Stomach (tissue), 8 donors: ENCODE measurements at regions not wholly inside any gene's neighbourhood (a gene's known extent, or its start where the extent isn't known, plus 50 kb on each side); places are given as distances from the start of the nearest gene placed in this dataset.

Experiments used
- DNase-seq, 2 donors: peaks; one replicate each; pipeline versions ENCODE4 v3.0.0 to v3.0.0-alpha.2; 2013 to 2019
- H3K27ac ChIP-seq, 5 donors: fragments of 200-600 bp in 4 of 5; sonication (generic) in 4 of 5; one replicate each; pipeline ENCODE4 v1.5.1; 2013 to 2019; ENCODE audit warnings: mild to moderate bottlenecking in 1 of 5, moderate library complexity in 1 of 5
- H3K27me3 ChIP-seq, 3 donors: fragments of 200-600 bp; sonication (generic); one replicate each; pipeline ENCODE4 v1.5.1; 2017 to 2019; ENCODE audit warnings: mixed run types in 1 of 3
- H3K36me3 ChIP-seq, 4 donors: fragments of 200-600 bp; sonication (generic); 1 replicate in 3 of 4; 2 replicates in 1 of 4; pipeline ENCODE4 v1.5.1; 2016 to 2019
- H3K4me1 ChIP-seq, 4 donors: fragments of 200-600 bp; sonication (generic); one replicate each; pipeline ENCODE4 v1.5.1; 2016 to 2019
- H3K4me3 ChIP-seq, 4 donors: fragments of 200-600 bp; sonication (generic) in 3 of 4; one replicate each; pipeline ENCODE4 v1.5.1; 2016 to 2019; ENCODE audit warnings: mild to moderate bottlenecking in 1 of 4
- H3K9me3 ChIP-seq, 4 donors: fragments of 200-600 bp; sonication (generic); one replicate each; pipeline ENCODE4 v1.5.1; 2016 to 2019
- EP300 ChIP-seq: sonication (generic); formaldehyde crosslinking; IDR thresholded peaks from one replicate; pipeline ENCODE4 v1.6.1; 2017; ENCODE audit warnings: antibody characterized with exemption
- POLR2A ChIP-seq, 4 donors: fragments of 450-650 bp; IDR thresholded peaks; one replicate each; pipeline ENCODE4 v1.6.1; 2016; ENCODE audit warnings: antibody characterized with exemption in 4 of 4, control low read depth in 2 of 4, mild to moderate bottlenecking in 1 of 4, moderate library complexity in 1 of 4
- POLR2AphosphoS5 ChIP-seq, 3 donors: sonication (generic); formaldehyde crosslinking; IDR thresholded peaks; one replicate each; pipeline ENCODE4 v1.6.1; 2016; ENCODE audit warnings: antibody characterized with exemption in 3 of 3
- WGBS, 5 donors: extraction: QIAGEN DNeasy Blood & Tissue Kit in 3 of 5; methylation state at CpG; one replicate each; pipeline versions ENCODE4 v1.1.5 to v1.1.7; 2013 to 2018; 5-methylcytosine and 5-hydroxymethylcytosine counted together
- intact Hi-C: fragments of 100-400 bp; cut with DNase I; formaldehyde crosslinking; loops from one replicate; pipeline ENCODE4 v1.15.1; 2023; ENCODE audit warnings: low total_unique reads
- TF ChIP-seq, protein P1 (sequence below), 7 experiments: fragments of 450-650 bp in 4 of 7; fragments of 200-600 bp in 3 of 7; sonication (generic) in 3 of 7; IDR thresholded peaks; one replicate each; pipeline ENCODE4 v1.5.1; 2016 to 2019; ENCODE audit warnings: antibody characterized with exemption in 7 of 7, control low read depth in 2 of 7, mild to moderate bottlenecking in 1 of 7
- donor health status: healthy with polysubstance abuse.
- donor health status: Bipolar disorder and iron deficiency.
- donor health status: healthy.

DNA sequence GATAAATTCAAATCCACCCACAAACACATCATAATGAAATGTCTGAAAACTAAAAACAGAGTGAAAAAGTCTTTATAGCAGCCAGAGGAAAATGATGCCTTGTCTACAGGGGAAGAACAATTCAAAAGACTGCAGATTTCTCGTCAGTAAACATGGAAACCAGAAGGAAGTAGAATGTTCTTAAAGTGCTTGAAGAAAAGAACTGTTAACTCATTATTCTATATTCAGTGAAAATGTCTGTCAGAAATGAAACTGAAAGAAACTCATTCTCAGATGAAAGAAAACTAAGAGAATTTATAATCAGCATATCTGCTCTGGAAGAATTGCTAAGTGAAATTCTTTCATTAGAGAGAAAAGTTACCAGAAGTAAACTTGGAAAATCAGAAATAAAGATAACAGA, 416.1 kb downstream of the TBC1D32 start:
- Histone ChIP-seq H3K27me3 (no peaks in the 10 kb centered on the region), H3K27ac (no peak overlapping the region), H3K9me3 (no peaks in the 10 kb centered on the region), H3K36me3 (no peaks in the 10 kb centered on the region), H3K4me1 (no peaks in the 10 kb centered on the region), H3K4me3 (no peak overlapping the region)
- 41 to 82% (median 67%) methylated on average over 1 of the region's 1 CpG for WGBS, 5 donors
- no peak for DNase-seq
- intact Hi-C loops: no loop called here
- TF ChIP-seq, protein P1, sequence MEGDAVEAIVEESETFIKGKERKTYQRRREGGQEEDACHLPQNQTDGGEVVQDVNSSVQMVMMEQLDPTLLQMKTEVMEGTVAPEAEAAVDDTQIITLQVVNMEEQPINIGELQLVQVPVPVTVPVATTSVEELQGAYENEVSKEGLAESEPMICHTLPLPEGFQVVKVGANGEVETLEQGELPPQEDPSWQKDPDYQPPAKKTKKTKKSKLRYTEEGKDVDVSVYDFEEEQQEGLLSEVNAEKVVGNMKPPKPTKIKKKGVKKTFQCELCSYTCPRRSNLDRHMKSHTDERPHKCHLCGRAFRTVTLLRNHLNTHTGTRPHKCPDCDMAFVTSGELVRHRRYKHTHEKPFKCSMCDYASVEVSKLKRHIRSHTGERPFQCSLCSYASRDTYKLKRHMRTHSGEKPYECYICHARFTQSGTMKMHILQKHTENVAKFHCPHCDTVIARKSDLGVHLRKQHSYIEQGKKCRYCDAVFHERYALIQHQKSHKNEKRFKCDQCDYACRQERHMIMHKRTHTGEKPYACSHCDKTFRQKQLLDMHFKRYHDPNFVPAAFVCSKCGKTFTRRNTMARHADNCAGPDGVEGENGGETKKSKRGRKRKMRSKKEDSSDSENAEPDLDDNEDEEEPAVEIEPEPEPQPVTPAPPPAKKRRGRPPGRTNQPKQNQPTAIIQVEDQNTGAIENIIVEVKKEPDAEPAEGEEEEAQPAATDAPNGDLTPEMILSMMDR (IDR thresholded peaks at IDR 0.05): no peak
- TF ChIP-seq EP300: no peak

DNA sequence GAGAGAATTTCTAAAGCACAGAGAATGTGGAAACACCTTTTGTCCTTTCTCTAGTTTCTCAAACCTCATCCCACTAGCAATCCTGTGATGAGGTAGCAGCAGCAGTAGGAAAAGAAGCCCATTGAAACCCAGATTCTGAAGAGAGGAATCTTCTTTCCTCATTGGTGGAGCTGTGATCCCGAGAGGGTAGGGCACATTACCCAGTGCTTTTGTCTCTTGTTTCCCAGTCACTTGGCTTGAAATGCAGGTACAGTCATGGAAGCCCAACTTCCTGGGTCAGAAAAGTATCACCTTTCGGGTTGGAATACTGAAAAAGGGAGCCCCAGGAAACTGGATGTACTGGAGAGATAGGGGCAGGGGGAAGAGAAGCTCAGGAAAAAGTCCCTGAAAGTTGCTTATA, 417.4 kb downstream of the TBC1D32 start:
- no peak for TF ChIP-seq EP300
- TF ChIP-seq POLR2AphosphoS5 (IDR thresholded peaks at IDR 0.05): no peak
- no peak for TF ChIP-seq POLR2A (IDR thresholded peaks at IDR 0.05)
- TF ChIP-seq, protein P1 (IDR thresholded peaks at IDR 0.05): no peak
- intact Hi-C loops: no loop called here
- no peak for DNase-seq
- H3K4me3 ChIP-seq: no peak overlapping the region
- no peak overlapping the region for H3K27ac ChIP-seq
- no peaks in the 10 kb centered on the region for H3K27me3 ChIP-seq
- no peaks in the 10 kb centered on the region for H3K4me1 ChIP-seq
- no peaks in the 10 kb centered on the region for H3K36me3 ChIP-seq
- WGBS, 5 donors: 73 to 84% (median 80%) methylated on average over 2 of the region's 2 CpGs
- no peaks in the 10 kb centered on the region for H3K9me3 ChIP-seq

DNA sequence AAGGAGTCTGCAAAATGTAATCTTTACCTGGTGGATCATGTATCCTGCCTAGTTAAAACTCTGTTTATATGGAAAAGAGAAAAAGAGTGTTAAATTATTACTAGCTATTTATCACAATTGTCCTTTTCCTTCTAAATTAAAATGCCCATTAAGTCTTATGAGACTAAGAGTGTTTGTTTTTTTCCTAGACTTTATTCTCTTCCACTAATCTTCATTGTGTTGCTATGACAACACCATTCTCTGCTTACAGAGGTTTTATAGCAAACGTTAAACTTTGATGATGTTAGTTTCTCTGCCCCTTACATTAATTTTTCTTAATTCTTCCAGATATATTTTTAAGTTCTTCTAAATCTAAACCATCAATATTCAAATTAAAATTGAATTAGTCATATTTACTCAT, 420.8 kb downstream of the TBC1D32 start:
- Histone ChIP-seq H3K4me3 (no peak overlapping the region), H3K9me3 (no peaks in the 10 kb centered on the region), H3K27ac (no peak overlapping the region), H3K27me3 (no peaks in the 10 kb centered on the region), H3K4me1 (peaks cover 0 to 8% (median 3%) of the 10 kb centered on the region in 4 donors), H3K36me3 (no peaks in the 10 kb centered on the region)
- no peak for TF ChIP-seq POLR2A (IDR thresholded peaks at IDR 0.05)
- no peak for TF ChIP-seq EP300
- TF ChIP-seq POLR2AphosphoS5 (IDR thresholded peaks at IDR 0.05): no peak
- TF ChIP-seq, protein P1 (IDR thresholded peaks at IDR 0.05): no peak
- DNase-seq: no peak
- intact Hi-C loops: no loop called here
- WGBS, 5 donors: 24 to 43% (median 36%) methylated on average over 1 of the region's 1 CpG

DNA sequence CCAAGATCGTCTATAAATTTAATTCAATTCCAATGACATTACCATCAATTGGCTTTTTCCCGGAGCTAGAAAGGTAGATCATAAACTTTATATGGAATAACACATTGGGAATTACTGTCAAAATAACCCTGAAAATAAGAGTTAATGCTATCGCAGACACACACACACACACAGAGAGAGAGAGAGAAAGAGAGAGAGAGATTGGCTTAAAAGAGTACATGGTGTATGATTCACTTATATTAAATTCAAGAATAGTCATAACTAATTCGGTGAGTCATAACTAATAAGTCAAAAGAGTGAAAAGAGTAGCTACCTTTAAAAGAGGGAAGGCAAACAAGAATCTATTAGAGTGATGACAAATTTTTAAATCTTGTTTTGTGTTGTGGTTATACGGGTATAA, 425.5 kb downstream of the TBC1D32 start:
- no peaks in the 10 kb centered on the region for H3K36me3 ChIP-seq
- DNase-seq: no peak
- H3K4me1 ChIP-seq: peaks cover 0 to 8% (median 3%) of the 10 kb centered on the region in 4 donors
- H3K27ac ChIP-seq: no peak overlapping the region
- no peaks in the 10 kb centered on the region for H3K27me3 ChIP-seq
- intact Hi-C loops: no loop called here
- WGBS, 5 donors: 87 to 94% (median 90%) methylated on average over 5 of the region's 5 CpGs
- H3K9me3 ChIP-seq: no peaks in the 10 kb centered on the region
- H3K4me3 ChIP-seq: no peak overlapping the region
- no peak for TF ChIP-seq POLR2A (IDR thresholded peaks at IDR 0.05)
- TF ChIP-seq, protein P1 (IDR thresholded peaks at IDR 0.05): no peak

DNA sequence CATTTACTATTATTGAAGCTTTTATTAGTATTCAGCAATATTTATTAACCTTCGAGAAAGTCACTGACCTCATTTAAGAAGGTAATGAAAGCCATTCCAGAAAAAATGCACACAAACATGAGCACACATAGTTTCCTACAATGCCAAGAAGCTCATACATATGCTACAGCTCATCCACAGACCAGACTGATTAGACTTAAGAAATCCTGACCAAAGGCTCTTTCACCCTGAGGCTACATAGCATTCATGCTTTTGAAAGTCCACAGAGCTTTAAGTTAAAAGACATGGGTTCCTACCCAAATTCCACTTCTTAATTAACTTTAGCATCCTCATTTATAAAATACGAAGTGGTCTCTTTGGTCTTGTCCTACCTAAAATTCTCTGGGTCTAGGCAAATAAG, 430.4 kb downstream of the TBC1D32 start:
- no peak for DNase-seq
- 47 to 87% (median 80%) methylated on average over 2 of the region's 2 CpGs for WGBS, 5 donors
- Histone ChIP-seq H3K27ac (no peak overlapping the region), H3K4me3 (no peak overlapping the region), H3K4me1 (no peaks in the 10 kb centered on the region), H3K27me3 (no peaks in the 10 kb centered on the region), H3K9me3 (no peaks in the 10 kb centered on the region), H3K36me3 (no peaks in the 10 kb centered on the region)
- intact Hi-C loops: no loop called here
- TF ChIP-seq POLR2AphosphoS5 (IDR thresholded peaks at IDR 0.05): no peak
- TF ChIP-seq EP300: no peak
- TF ChIP-seq POLR2A (IDR thresholded peaks at IDR 0.05): no peak
